ENCODE measurements at regions not wholly inside any gene's neighbourhood (a gene's known extent, or its start where the extent isn't known, plus 50 kb on each side); places are given as distances from the start of the nearest gene placed in this dataset.
"Not testable (repeated sequence)": the region's sequence is repeated elsewhere in the genome, so short reads cannot be mapped to it uniquely, and the experiment has no call there.

- no peak for DNase-seq
Observed at GRCh38 chr1:222865718-222866117, 50.9 kb downstream of the DISP1 start.

DNA sequence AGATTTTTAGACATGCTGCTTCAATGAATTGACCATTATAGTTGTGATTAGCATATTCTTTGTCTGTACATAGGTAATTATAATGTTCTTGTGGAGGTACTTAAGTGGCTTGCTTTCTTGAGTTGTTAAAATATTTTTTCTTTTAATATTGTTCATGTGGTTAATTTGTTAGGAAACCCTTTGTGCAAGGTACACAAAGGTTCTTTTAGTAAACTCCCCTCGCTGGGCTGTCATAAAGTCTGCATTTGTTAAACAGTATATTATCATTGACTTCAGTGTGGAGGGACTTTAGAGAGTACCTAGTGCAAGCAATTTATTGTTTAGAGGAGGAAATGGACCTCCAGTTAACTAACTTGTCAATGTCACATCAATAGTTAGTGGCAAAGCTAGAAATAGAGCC lies 52.5 kb downstream of the DISP1 start:
- DNase-seq, result no peak

GRCh38 chr1:222876182-222876581 lies 61.3 kb downstream of the DISP1 start:
- no peak for DNase-seq

DNA sequence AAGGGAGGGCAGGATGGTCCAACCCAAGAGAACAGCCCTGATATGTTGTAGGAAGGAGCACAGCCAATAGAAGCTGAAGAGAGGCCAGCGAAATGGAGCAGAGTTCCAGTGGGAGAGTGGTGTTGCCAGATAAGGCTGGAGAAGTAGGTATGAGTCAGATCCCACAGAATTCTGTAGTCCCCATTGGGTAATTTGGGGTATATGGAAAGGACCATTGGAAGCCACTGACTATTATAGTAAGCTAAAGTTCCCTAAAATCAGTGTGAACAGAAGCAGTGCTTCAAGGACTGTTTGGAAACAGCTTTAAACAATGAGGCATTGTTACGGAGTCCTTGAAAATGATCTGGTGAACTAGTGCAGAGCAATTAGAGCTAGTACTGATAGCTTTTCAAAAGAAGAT lies 63.0 kb downstream of the DISP1 start:
- no peak for DNase-seq

GRCh38 chr1:222880587-222880986 lies 65.7 kb downstream of the DISP1 start:
- peak; percentile 61 for DNase-seq

- no peak for DNase-seq
Observed at GRCh38 chr1:222886194-222886854, 71.5 kb downstream of the DISP1 start.

DNA sequence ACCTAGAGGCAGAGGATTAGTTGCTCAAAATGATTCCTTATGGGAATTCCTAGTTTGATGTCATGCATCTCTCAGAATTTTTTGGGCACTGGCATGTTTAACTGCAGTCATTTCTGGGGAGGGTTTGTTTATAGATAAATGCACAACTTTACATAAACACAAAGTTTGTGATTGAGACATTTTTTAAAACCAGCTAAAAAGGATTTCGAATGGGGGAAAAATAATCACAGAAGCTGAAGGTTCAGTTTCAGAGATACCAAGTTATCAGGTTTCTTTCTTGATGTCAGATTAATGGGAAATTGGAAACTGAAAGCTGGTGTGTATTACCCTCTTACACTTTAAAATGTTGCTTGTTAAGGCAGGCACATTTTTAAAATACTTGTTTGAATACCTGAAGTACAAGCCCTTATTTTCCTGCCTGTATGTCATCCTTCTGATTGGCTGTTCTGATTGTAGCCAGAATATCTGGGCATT lies 72.1 kb downstream of the DISP1 start:
- DNase-seq, result no peak

DNA sequence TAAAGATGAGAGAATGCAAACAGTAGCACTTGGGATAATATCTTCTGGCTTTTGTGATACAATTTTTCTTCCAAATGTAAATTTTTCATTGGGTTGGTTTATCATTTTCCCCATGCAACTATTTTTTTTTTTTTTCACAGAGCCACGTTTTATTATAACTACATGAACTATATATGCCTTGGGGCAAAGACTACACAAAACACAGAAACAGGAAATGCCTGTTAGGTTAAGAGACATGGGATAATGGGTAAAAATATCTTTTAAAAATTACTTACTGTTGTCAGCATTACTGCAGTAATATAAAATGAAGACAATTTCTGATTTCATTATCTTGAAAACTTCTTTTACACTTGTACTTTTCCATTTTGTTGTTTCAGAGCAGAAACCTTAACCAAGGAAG lies 74.6 kb downstream of the DISP1 start:
- DNase-seq, result no peak

DNA sequence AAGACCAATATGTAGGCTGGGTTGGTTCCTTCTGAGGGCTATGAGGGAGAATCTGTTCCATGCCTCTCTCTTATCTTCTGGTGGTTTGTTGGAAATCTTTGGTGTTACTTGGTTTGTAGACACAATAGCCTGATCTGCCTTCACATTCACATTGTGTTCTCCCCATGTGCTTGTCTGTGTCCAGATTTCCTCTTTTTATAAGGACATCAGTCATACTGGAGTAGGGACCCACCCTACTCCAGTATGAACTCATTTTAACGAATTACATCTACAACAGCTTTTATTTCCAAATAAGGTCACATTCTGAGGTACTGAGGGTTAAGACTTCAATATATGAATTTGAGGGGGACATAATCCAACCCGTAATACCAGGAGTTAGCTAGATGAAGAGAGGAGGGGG lies 75.9 kb downstream of the DISP1 start:
- no peak for DNase-seq

- DNase-seq, result no peak
Observed at GRCh38 chr1:222891578-222891977, 76.7 kb downstream of the DISP1 start.

DNA sequence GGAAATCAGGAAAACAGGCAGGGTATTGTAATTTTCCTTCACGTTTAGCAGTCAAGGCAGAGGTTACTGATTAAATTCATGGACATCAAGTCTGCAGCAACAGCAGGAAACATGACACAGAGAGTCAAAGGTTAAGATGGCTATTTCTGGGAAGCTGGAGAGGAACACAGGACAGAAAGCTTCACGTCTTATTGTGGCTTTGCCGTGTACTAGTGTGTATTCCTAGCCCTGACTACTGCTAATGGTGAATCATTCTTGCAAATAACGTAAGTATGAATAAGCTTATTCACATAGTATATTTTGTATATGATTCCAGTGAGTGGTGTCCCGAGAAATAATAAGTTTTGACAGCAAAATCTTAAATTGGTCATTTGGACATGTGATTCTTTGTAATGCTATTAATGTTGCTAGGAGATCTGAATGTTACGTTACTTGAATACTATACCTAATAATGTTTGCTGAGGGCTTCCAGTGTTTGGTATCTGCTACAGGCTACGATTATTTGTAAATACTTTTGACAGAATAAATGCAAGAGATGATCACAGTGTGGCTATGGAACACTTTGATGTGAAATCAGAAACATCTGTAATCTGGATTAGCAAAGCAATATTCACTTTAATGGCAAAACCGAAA lies 77.4 kb downstream of the DISP1 start:
- DNase-seq, result no peak

- no peak for DNase-seq
Observed at GRCh38 chr1:222893255-222893654, 78.4 kb downstream of the DISP1 start.

GRCh38 chr1:222894331-222894730 lies 79.5 kb downstream of the DISP1 start:
- DNase-seq, result no peak

GRCh38 chr1:222896630-222897526 lies 82.0 kb downstream of the DISP1 start:
- DNase-seq, result peak; percentile 0

GRCh38 chr1:222897527-222898190 lies 82.8 kb downstream of the DISP1 start:
- no peak for DNase-seq

GRCh38 chr1:222898191-222898527 lies 83.3 kb downstream of the DISP1 start:
- no peak for DNase-seq

GRCh38 chr1:222899471-222899870 lies 84.6 kb downstream of the DISP1 start:
- no peak for DNase-seq

- no peak for DNase-seq
Observed at GRCh38 chr1:222904451-222904850, 89.6 kb downstream of the DISP1 start.

GRCh38 chr1:222905151-222905550 lies 90.3 kb downstream of the DISP1 start:
- no peak for DNase-seq

GRCh38 chr1:222906271-222906739 lies 91.5 kb downstream of the DISP1 start:
- not testable (repeated sequence) for DNase-seq

- no peak for DNase-seq
Observed at GRCh38 chr1:222909586-222909985, 94.7 kb downstream of the DISP1 start.

GRCh38 chr1:222910699-222911098 lies 95.9 kb downstream of the DISP1 start:
- DNase-seq, result peak; percentile 6

DNA sequence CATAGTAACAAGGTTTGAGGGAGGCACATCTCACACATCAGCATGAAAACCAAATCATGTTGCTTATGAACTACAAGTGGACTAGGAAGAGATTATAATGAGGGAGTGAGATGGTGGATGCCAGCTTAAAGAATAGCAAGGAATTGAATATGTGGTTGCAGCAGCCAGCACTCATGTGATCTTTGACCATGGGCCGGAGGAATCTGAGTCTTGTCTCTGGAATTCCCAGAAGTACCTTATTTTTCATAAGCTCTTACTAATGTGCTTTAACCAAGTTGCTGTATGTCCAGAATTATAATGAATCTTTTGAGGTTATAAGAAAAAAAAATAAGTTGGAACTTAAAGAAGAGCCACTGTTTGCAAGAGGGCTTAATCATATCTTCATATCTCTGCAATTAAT lies 97.0 kb downstream of the DISP1 start:
- no peak for DNase-seq

All from activated CD4-positive, alpha-beta T cell treated with anti-CD3 and anti-CD28 coated beads, Interleukin-10, Interleukin-2, amounts not matched to agents 100 ng/mL and 50 ng/mL, durations not matched to agents 16 hours and 8 hours (primary cell).